ENCODE measurements at regions not wholly inside any gene's neighbourhood (a gene's known extent, or its start where the extent isn't known, plus 50 kb on each side); places are given as distances from the start of the nearest gene placed in this dataset.

DNA sequence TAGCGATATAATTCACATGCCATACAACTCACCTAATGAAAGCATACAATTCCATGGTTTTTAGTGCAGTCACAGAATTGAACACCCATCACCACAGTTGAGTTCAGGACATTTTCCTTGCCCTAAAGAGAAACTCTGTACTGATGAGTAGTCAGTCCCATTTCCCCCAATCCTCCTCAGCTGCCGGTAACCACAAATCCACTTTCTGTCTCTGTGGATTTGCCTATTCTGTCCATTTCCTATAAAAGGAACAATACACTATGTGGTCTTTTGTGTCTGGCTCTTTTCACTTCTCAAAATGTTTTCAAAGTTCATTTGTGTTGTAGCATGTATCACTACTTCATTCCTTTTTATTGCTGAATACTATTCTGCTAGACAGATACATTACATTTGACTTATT is 67.9 kb upstream of the TGM3 start:
- no peak overlapping the region for H3K27ac ChIP-seq
- H3K4me1 ChIP-seq = no peaks in the 10 kb centered on the region
- TF ChIP-seq, protein P1, sequence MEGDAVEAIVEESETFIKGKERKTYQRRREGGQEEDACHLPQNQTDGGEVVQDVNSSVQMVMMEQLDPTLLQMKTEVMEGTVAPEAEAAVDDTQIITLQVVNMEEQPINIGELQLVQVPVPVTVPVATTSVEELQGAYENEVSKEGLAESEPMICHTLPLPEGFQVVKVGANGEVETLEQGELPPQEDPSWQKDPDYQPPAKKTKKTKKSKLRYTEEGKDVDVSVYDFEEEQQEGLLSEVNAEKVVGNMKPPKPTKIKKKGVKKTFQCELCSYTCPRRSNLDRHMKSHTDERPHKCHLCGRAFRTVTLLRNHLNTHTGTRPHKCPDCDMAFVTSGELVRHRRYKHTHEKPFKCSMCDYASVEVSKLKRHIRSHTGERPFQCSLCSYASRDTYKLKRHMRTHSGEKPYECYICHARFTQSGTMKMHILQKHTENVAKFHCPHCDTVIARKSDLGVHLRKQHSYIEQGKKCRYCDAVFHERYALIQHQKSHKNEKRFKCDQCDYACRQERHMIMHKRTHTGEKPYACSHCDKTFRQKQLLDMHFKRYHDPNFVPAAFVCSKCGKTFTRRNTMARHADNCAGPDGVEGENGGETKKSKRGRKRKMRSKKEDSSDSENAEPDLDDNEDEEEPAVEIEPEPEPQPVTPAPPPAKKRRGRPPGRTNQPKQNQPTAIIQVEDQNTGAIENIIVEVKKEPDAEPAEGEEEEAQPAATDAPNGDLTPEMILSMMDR (IDR thresholded peaks at IDR 0.05) = no peak
- no peaks in the 10 kb centered on the region for H3K9me3 ChIP-seq
- H3K4me3 ChIP-seq = no peak overlapping the region
- intact Hi-C loops (cut with DNase I) = no loop called here
- DNase-seq = no peak
- no peaks in the 10 kb centered on the region for H3K27me3 ChIP-seq
- ATAC-seq = no peak
- H3K36me3 ChIP-seq = no peaks in the 10 kb centered on the region

DNA sequence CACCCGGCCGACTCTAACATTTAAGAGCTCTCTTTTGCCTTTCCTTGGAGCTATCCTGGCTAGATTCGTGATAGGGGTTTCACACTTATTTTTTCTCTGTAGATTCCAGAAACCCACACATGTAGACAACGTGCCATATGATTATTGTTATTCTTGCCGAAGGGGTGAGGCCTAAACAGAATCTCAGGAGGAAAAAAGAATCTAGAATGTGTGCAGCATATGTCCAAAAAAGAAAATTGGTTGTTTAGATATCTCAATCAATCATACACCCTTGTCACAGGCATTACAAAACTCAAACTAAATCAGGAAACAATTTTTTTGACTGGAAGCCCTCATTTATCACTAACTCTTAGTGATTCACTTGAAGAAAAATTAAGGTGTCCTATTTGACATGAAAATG is 66.9 kb upstream of the TGM3 start:
- H3K27me3 ChIP-seq = no peaks in the 10 kb centered on the region
- H3K36me3 ChIP-seq = no peaks in the 10 kb centered on the region
- H3K4me1 ChIP-seq = no peaks in the 10 kb centered on the region
- ATAC-seq (no peak), DNase-seq (no peak)
- TF ChIP-seq, protein P1 (IDR thresholded peaks at IDR 0.05) = no peak
- no peaks in the 10 kb centered on the region for H3K9me3 ChIP-seq
- intact Hi-C loops (cut with DNase I) = no loop called here
- H3K4me3 ChIP-seq = no peak overlapping the region
- no peak overlapping the region for H3K27ac ChIP-seq

DNA sequence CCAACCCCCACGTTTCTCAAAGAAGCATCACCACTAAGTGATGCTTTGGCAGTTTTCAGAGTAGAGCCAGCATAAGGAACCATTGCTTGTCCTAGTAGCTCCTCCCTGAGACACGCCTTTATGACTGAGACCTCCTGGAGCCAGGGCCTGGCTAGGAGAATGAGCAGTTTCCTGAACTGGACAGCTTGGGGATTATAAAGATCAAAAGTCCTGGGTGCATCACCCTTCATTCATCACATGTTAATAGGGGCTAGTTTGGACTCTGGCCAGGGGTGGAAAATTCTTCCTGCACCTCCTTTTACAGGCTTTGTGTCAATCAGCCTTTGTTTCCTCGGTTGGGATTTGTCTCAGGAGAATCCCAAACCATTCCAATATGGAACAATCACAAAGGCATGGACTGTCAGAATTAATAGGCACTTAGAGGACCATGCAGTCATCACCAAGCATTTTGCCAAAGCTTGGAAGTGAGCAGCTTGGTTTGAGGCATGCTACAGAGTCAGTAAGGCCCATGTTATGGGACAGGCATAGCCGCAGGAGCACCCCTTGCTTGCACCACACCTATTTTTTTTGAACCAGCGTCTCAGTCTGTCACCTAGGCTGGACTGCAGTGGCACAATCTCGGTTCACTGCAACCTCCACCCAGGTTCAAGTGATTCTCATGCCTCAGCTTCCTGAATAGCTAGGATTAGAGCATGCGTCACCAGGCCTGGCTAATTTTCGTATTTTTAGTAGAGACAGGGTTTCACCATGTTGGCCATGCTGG is 64.9 kb upstream of the TGM3 start:
- Histone ChIP-seq H3K36me3 (no peaks in the 10 kb centered on the region), H3K4me1 (no peaks in the 10 kb centered on the region), H3K27me3 (no peaks in the 10 kb centered on the region), H3K9me3 (no peaks in the 10 kb centered on the region), H3K27ac (no peak overlapping the region), H3K4me3 (no peak overlapping the region)
- DNase-seq = no peak
- intact Hi-C loops (cut with DNase I) = no loop called here
- no peak for ATAC-seq
- TF ChIP-seq, protein P1 (IDR thresholded peaks at IDR 0.05) = no peak

DNA sequence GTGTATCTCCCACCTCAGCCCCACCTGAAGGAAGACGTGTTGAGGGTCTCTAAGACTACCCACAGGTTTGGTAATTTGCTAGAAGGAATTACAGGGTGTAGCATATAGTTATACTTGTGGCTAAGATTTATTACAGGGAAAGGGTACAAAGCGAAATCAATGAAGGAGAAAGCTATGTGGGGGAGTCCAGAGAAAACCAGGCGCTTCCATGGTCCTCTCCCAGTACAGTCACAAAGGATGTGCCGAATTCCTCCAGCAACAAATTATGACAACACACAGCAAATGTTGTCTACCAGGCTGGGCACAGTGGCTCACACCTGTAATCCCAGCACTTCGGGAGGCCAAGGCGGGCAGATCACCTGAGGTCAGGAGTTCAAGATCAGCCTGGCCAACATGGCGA is 64.1 kb upstream of the TGM3 start:
- Histone ChIP-seq H3K36me3 (no peaks in the 10 kb centered on the region), H3K27me3 (peaks cover 0 to 5% of the 10 kb centered on the region in 2 donors), H3K4me1 (no peaks in the 10 kb centered on the region), H3K9me3 (no peaks in the 10 kb centered on the region), H3K4me3 (no peak overlapping the region), H3K27ac (no peak overlapping the region)
- ATAC-seq (no peak), DNase-seq (no peak)
- TF ChIP-seq, protein P1 (IDR thresholded peaks at IDR 0.05) = no peak
- intact Hi-C loops (cut with DNase I) = no loop called here

DNA sequence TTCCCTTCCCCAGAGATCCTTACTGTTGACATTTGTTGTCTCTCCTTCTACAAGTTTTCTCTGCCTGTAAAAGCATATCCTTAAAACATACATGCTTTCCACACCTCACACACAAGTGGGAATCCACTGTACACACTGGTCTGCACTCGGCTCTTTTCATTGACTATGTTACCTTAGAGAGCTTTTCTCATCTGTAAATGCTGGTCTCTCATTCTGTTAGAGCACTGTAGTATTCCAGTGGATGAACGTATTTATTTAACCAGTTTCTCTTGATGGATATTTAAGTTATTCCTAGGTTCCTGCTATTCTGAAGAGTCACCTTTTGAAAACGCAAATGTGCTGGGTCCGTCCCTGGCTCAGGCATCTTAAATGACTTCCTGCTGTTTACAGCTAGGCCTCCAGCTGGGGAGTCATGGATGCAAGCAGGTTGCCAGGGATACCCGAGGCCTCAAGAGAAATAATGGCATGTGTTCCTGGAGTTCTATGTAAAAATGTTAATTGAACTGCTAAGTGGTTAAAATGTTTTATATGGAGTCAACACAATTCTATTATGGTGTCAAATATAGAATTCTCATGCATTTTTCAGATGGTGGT is 61.1 kb upstream of the TGM3 start:
- no peak for ATAC-seq
- H3K4me1 ChIP-seq = no peaks in the 10 kb centered on the region
- no peak for DNase-seq
- no peak overlapping the region for H3K27ac ChIP-seq
- TF ChIP-seq, protein P1 (IDR thresholded peaks at IDR 0.05) = no peak
- peaks cover 0 to 5% of the 10 kb centered on the region in 2 donors for H3K27me3 ChIP-seq
- intact Hi-C loops (cut with DNase I) = no loop called here
- no peaks in the 10 kb centered on the region for H3K9me3 ChIP-seq
- H3K4me3 ChIP-seq = no peak overlapping the region
- H3K36me3 ChIP-seq = no peaks in the 10 kb centered on the region

All from left lung (tissue), 4 donors.